VCaP (cell line): ENCODE measurements at regions not wholly inside any gene's neighbourhood (a gene's known extent, or its start where the extent isn't known, plus 50 kb on each side); places are given as distances from the start of the nearest gene placed in this dataset.

ENCODE experiments used
- H3K27ac ChIP-seq: fragments of 450-650 bp; 2 replicates; pipeline ENCODE4 v1.5.1; 2017
- CTCF ChIP-seq: fragments of 450-650 bp; conservative IDR thresholded peaks from 2 replicates; pipeline ENCODE4 v1.5.1; 2017; ENCODE audit warnings: mild to moderate bottlenecking, moderate library complexity

DNA sequence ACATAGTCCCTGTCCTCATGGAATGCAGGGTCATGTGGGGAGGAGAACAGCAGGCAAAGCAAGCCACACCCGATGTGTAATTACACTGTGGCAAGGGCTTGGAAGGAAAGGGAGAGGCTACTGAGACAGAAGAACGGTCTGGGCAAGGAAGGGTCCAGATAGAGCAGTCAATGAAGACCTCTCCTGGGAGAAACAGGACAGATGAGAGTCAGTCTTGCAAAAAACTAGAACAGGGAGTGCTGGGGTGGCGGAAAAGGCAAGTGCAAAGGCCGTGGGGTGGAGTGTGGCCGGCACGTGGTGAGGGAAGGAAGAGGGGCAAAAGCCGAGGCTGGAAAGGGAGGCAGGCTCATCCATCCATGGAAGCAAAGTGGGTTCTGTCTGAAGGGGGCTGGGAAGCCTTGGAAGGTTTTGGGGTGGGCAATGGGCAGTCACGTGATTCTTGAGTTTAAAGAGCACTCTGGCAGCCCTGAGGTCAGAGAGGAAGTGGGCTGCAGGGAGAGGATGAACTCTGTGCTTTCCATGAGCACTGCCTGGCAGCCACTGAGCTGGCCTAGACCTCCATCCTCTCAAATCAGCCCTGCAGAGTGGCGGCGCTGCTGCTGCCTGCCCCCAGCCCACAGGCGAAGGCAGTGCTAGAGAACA is 182.2 kb downstream of the INHBB start:
- no peak overlapping the region for H3K27ac ChIP-seq
- no peak for TF ChIP-seq CTCF

DNA sequence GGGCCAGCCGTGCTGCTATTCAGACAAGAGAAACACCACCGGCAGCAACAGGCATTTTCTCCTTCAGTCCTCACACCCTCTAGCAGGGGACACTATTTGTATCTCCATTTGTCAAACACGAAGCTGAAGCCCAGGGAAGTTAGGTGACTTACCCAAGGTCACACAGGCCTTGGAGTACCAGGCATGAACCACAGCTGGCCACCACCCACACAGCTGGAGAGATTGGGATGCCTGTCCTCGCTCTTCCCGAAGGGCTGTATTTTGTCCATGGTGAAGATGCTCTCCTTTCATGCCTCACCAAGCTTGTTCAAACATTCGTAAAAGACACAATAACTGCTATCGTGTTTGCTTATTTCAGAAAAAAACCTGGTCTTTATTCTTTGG is 182.7 kb downstream of the INHBB start:
- H3K27ac ChIP-seq = no peak overlapping the region
- TF ChIP-seq CTCF = no peak

GRCh38 chr2:120530781-120531180 is 184.8 kb downstream of the INHBB start:
- H3K27ac ChIP-seq = no peak overlapping the region
- no peak for TF ChIP-seq CTCF

DNA sequence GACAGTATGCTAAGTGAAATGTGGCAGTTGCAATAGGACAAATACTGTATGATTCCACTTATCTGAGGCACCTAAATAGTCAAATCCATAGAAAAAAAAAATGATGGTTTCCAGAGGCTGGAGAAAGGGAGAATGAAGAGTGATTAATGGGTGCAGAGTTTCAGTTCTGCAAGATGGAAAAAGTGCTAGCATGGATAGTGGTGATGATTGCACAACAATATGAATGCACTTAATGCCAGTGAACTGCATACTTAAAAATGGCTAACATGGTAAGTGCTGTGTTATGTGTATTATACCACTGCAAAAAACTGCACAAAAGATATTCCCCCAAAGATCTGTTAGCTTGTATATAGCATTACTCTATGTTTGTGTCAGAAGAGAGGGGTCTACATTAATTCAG is 185.4 kb downstream of the INHBB start:
- no peak for TF ChIP-seq CTCF
- H3K27ac ChIP-seq = no peak overlapping the region

DNA sequence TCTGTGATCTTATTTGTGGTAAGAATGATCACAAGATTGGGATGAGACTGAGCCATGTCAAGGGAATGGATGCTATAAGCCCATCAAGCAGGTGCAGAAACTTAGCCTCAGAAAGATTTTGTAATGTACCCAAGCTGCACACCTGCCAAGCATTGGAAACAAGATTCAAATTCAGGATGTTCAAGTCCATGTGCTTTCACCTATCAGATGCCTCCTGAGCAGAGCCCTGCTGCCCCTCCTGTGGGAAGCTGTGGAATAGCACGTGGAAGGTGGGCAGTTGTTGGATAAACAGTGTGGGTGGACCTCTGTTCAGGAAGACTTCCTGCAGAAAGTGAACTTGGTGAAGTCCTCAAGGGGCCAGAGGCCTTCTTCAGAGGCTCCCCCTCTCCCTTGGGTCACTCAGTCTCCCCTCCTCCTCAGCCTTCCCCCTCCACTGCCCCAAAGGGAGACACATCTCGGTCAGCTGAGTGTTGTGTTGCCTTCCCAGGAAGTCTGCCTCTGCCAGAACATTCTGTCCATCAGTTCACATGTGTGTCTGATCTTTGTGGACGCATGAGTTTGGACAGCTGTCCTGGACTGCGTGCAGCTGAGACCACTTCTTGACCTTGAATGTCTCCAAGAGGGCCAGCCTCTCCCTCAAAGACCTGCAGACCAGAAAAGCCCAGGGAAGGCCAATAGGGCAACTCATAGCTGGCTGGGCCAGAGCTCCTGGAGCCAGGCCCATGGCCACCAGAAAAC is 186.1 kb downstream of the INHBB start:
- no peak overlapping the region for H3K27ac ChIP-seq
- no peak for TF ChIP-seq CTCF

DNA sequence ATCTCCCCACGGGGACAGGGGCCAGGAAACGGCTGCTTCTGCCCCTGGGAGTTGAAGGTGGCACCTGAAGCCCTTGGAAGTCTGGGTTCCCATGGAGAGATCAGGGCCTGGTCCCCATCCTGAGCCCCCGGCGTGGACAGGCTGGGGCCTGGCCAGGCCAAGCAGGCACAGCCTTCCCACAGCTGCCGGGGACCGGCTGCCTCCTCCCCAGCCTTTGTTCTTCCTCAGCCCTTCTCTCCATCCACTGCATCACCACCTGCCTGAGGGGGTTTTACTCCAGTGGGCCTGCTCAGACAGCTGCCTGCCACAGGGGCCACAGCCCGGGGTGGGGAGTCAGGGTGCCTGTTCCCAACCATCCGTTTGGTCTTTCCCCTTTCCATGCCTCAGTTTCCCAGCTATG is 187.7 kb downstream of the INHBB start:
- H3K27ac ChIP-seq = no peak overlapping the region
- TF ChIP-seq CTCF = no peak

- no peak for TF ChIP-seq CTCF
- no peak overlapping the region for H3K27ac ChIP-seq
Measured at GRCh38 chr2:120534457-120534856, 188.5 kb downstream of the INHBB start.
